ENCODE measurements at regions not wholly inside any gene's neighbourhood (a gene's known extent, or its start where the extent isn't known, plus 50 kb on each side); places are given as distances from the start of the nearest gene placed in this dataset.

- no peak for TF ChIP-seq CTCF (IDR thresholded peaks at IDR 0.05)
- no peak for TF ChIP-seq EZH2 (IDR thresholded peaks at IDR 0.05)
Measured at GRCh38 chr18:28771849-28772248, 594.9 kb upstream of the CDH2 start.
